ENCODE measurements at regions not wholly inside any gene's neighbourhood (a gene's known extent, or its start where the extent isn't known, plus 50 kb on each side); places are given as distances from the start of the nearest gene placed in this dataset.

GRCh38 chr6:22473991-22474682 lies 95.2 kb upstream of the HDGFL1 start:
- TF ChIP-seq, protein P1, sequence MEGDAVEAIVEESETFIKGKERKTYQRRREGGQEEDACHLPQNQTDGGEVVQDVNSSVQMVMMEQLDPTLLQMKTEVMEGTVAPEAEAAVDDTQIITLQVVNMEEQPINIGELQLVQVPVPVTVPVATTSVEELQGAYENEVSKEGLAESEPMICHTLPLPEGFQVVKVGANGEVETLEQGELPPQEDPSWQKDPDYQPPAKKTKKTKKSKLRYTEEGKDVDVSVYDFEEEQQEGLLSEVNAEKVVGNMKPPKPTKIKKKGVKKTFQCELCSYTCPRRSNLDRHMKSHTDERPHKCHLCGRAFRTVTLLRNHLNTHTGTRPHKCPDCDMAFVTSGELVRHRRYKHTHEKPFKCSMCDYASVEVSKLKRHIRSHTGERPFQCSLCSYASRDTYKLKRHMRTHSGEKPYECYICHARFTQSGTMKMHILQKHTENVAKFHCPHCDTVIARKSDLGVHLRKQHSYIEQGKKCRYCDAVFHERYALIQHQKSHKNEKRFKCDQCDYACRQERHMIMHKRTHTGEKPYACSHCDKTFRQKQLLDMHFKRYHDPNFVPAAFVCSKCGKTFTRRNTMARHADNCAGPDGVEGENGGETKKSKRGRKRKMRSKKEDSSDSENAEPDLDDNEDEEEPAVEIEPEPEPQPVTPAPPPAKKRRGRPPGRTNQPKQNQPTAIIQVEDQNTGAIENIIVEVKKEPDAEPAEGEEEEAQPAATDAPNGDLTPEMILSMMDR (IDR thresholded peaks at IDR 0.05) = no peak
- TF ChIP-seq ZFX (IDR thresholded peaks at IDR 0.05; ENCODE audit: borderline replicate concordance) = no peak
